ENCODE measurements at regions not wholly inside any gene's neighbourhood (a gene's known extent, or its start where the extent isn't known, plus 50 kb on each side); places are given as distances from the start of the nearest gene placed in this dataset.

GRCh38 chr2:239517686-239518085 is 116.9 kb upstream of the HDAC4 start:
- H3K27me3 ChIP-seq (ENCODE audit: control insufficient read depth in 4 of 4, insufficient read depth in 4 of 4, low read length in 3 of 4): no peaks in the 10 kb centered on the region

DNA sequence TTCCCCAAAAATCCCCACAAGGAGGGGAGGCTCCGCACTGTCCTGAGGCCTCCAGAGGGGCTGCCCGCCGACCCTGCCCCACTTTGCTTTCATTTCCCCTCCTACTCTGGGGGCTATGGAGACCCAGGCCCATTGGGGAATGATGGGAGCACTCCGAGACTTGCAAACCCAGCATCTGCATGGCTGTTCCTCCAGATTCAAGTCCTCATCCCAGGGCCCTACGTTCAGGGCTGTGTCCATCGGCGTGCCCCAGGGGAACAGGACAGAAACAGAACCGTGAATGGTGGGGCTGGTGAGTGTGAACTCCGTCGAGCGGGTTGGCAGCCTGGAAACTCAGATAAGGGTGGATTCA is 116.1 kb upstream of the HDAC4 start:
- WGBS: 93% methylated on average over 11 of the region's 11 CpGs
- Histone ChIP-seq H3K4me3 (ENCODE audit: low read depth in 1 of 3, low read length in 3 of 3) (no peak overlapping the region), H3K9ac (ENCODE audit: low read depth in 1 of 2, low read length in 2 of 2) (no peak overlapping the region), H3K27me3 (ENCODE audit: control insufficient read depth in 4 of 4, insufficient read depth in 4 of 4, low read length in 3 of 4) (no peaks in the 10 kb centered on the region), H3K27ac (ENCODE audit: low read depth in 1 of 2, low read length in 2 of 2) (no peak overlapping the region), H3K9me3 (ENCODE audit: control insufficient read depth in 4 of 4, low read length in 3 of 4) (no peaks in the 10 kb centered on the region), H3K4me1 (ENCODE audit: control insufficient read depth in 4 of 4, insufficient read depth in 4 of 4, low read length in 3 of 4) (no peaks in the 10 kb centered on the region), H3K36me3 (ENCODE audit: control insufficient read depth in 4 of 4, insufficient read depth in 3 of 4, low read depth in 1 of 4, low read length in 3 of 4) (no peaks in the 10 kb centered on the region)
- DNase-seq (ENCODE audit: low spot score): no peak
- no peak for TF ChIP-seq HNF4G (IDR thresholded peaks at IDR 0.05)
- TF ChIP-seq SP1 (IDR thresholded peaks at IDR 0.05): no peak
- no peak for TF ChIP-seq NR2F2 (IDR thresholded peaks at IDR 0.05)

More at GRCh38 chr2:239517686-239518085, 116.9 kb upstream of the HDAC4 start:
- TF ChIP-seq EGR1 (IDR thresholded peaks at IDR 0.05; ENCODE audit: low read depth in 2 of 2) (no peak), ZBTB33 (IDR thresholded peaks at IDR 0.05) (no peak), GABPA (IDR thresholded peaks at IDR 0.05 in 1 of 2, conservative IDR thresholded peaks at IDR 0.05 in 1 of 2) (no peak), REST (IDR thresholded peaks at IDR 0.05) (no peak), NR2F2 (IDR thresholded peaks at IDR 0.05) (no peak), SP1 (IDR thresholded peaks at IDR 0.05) (no peak), RAD21 (IDR thresholded peaks at IDR 0.05) (no peak), FOXA2 (IDR thresholded peaks at IDR 0.05) (no peak)
- H3K27ac ChIP-seq (ENCODE audit: low read depth in 1 of 2, low read length in 2 of 2): no peak overlapping the region
- H3K4me3 ChIP-seq (ENCODE audit: low read depth in 1 of 3, low read length in 3 of 3): no peak overlapping the region
- no peaks in the 10 kb centered on the region for H3K36me3 ChIP-seq (ENCODE audit: control insufficient read depth in 4 of 4, insufficient read depth in 3 of 4, low read depth in 1 of 4, low read length in 3 of 4)
- no peak overlapping the region for H3K9ac ChIP-seq (ENCODE audit: low read depth in 1 of 2, low read length in 2 of 2)
- H3K4me1 ChIP-seq (ENCODE audit: control insufficient read depth in 4 of 4, insufficient read depth in 4 of 4, low read length in 3 of 4): no peaks in the 10 kb centered on the region
- DNase-seq (ENCODE audit: low spot score): no peak
- H3K9me3 ChIP-seq (ENCODE audit: control insufficient read depth in 4 of 4, low read length in 3 of 4): no peaks in the 10 kb centered on the region
- 93% methylated on average over 16 of the region's 16 CpGs for WGBS

- Histone ChIP-seq H3K4me1 (ENCODE audit: control insufficient read depth in 4 of 4, insufficient read depth in 4 of 4, low read length in 3 of 4) (no peaks in the 10 kb centered on the region), H3K9ac (ENCODE audit: low read depth in 1 of 2, low read length in 2 of 2) (no peak overlapping the region), H3K27ac (ENCODE audit: low read depth in 1 of 2, low read length in 2 of 2) (no peak overlapping the region), H3K4me3 (ENCODE audit: low read depth in 1 of 3, low read length in 3 of 3) (no peak overlapping the region), H3K36me3 (ENCODE audit: control insufficient read depth in 4 of 4, insufficient read depth in 3 of 4, low read depth in 1 of 4, low read length in 3 of 4) (no peaks in the 10 kb centered on the region), H3K27me3 (ENCODE audit: control insufficient read depth in 4 of 4, insufficient read depth in 4 of 4, low read length in 3 of 4) (no peaks in the 10 kb centered on the region), H3K9me3 (ENCODE audit: control insufficient read depth in 4 of 4, low read length in 3 of 4) (no peaks in the 10 kb centered on the region)
- WGBS: 80% methylated on average over 13 of the region's 13 CpGs
- TF ChIP-seq RXRA (IDR thresholded peaks at IDR 0.05) (no peak), RAD21 (IDR thresholded peaks at IDR 0.05) (no peak), ZBTB33 (IDR thresholded peaks at IDR 0.05) (no peak), JUND (IDR thresholded peaks at IDR 0.05) (no peak), YY1 (IDR thresholded peaks at IDR 0.05) (no peak), HNF4A (conservative IDR thresholded peaks at IDR 0.05) (no peak), GABPA (IDR thresholded peaks at IDR 0.05 in 1 of 2, conservative IDR thresholded peaks at IDR 0.05 in 1 of 2) (no peak), SP1 (IDR thresholded peaks at IDR 0.05) (no peak), HNF4G (IDR thresholded peaks at IDR 0.05) (no peak), TAF1 (conservative IDR thresholded peaks at IDR 0.05) (no peak)
- no peak for DNase-seq (ENCODE audit: low spot score)
Measured at GRCh38 chr2:239516286-239516953, 115.6 kb upstream of the HDAC4 start.

All from liver (tissue), 7 donors.